Ishikawa (cell line): ENCODE measurements at regions not wholly inside any gene's neighbourhood (a gene's known extent, or its start where the extent isn't known, plus 50 kb on each side); places are given as distances from the start of the nearest gene placed in this dataset.

Experiments
- CEBPB ChIP-seq: IDR thresholded peaks from 2 replicates; pipeline ENCODE4 v1.6.1; 2012
- CREB1 ChIP-seq: IDR thresholded peaks from 2 replicates; pipeline ENCODE4 v1.6.1; 2012; ENCODE audit warnings: low read depth
- EGR1 ChIP-seq: IDR thresholded peaks from 2 replicates; pipeline ENCODE4 v1.6.1; 2012
- EP300 ChIP-seq: IDR thresholded peaks from 2 replicates; pipeline ENCODE4 v1.6.1; 2012; ENCODE audit warnings: borderline replicate concordance
- FOXM1 ChIP-seq: IDR thresholded peaks from 2 replicates; pipeline ENCODE4 v1.6.1; 2012; ENCODE audit warnings: low read depth, borderline replicate concordance
- MAX ChIP-seq: IDR thresholded peaks from 2 replicates; pipeline ENCODE4 v1.6.1; 2012
- NFIC ChIP-seq: IDR thresholded peaks from 2 replicates; pipeline ENCODE4 v1.6.1; 2012
- RAD21 ChIP-seq: IDR thresholded peaks from 2 replicates; pipeline ENCODE4 v1.6.1; 2012; ENCODE audit warnings: low read depth
- REST ChIP-seq: IDR thresholded peaks from 2 replicates; pipeline ENCODE4 v1.6.1; 2012; ENCODE audit warnings: low read depth, mild to moderate bottlenecking
- TAF1 ChIP-seq: IDR thresholded peaks from 2 replicates; pipeline ENCODE4 v1.6.1; 2012; ENCODE audit warnings: low read depth, mild to moderate bottlenecking
- TCF12 ChIP-seq: IDR thresholded peaks from 2 replicates; pipeline ENCODE4 v1.6.1; 2012; ENCODE audit warnings: low read depth
- TEAD4 ChIP-seq: IDR thresholded peaks from 2 replicates; pipeline ENCODE4 v1.6.1; 2012
- USF1 ChIP-seq: IDR thresholded peaks from 2 replicates; pipeline ENCODE4 v1.6.1; 2012
- YY1 ChIP-seq: IDR thresholded peaks from 2 replicates; pipeline ENCODE4 v1.6.1; 2012; ENCODE audit warnings: low read depth
- ZBTB7A ChIP-seq: IDR thresholded peaks from 2 replicates; pipeline ENCODE4 v1.6.1; 2012; ENCODE audit warnings: low read depth

GRCh38 chr20:6485351-6485750 lies 282.1 kb upstream of the BMP2 start:
- TF ChIP-seq CREB1 (no peak), TCF12 (no peak), YY1 (no peak), MAX (no peak), USF1 (no peak), EP300 (no peak), RAD21 (no peak), TAF1 (no peak), REST (no peak), NFIC (no peak), ZBTB7A (no peak), FOXM1 (no peak), CEBPB (no peak), EGR1 (no peak), TEAD4 (no peak)

GRCh38 chr20:6483727-6484126 lies 283.8 kb upstream of the BMP2 start:
- TF ChIP-seq TAF1: no peak
- no peak for TF ChIP-seq NFIC
- TF ChIP-seq TEAD4: no peak
- TF ChIP-seq MAX: no peak
- no peak for TF ChIP-seq CREB1
- no peak for TF ChIP-seq EGR1
- TF ChIP-seq FOXM1: no peak
- no peak for TF ChIP-seq TCF12
- no peak for TF ChIP-seq ZBTB7A
- no peak for TF ChIP-seq CEBPB
- no peak for TF ChIP-seq YY1
- TF ChIP-seq USF1: no peak
- no peak for TF ChIP-seq REST
- TF ChIP-seq EP300: no peak
- TF ChIP-seq RAD21: no peak

- TF ChIP-seq NFIC (no peak), TEAD4 (no peak), EGR1 (no peak), REST (no peak), RAD21 (no peak), YY1 (no peak), MAX (no peak), TCF12 (no peak), CEBPB (no peak), ZBTB7A (no peak), FOXM1 (no peak)
Observed at GRCh38 chr20:6482486-6482885, 285.0 kb upstream of the BMP2 start.

GRCh38 chr20:6480328-6481200 lies 286.9 kb upstream of the BMP2 start:
- TF ChIP-seq FOXM1 (no peak), MAX (no peak), TCF12 (no peak), EP300 (no peak), ZBTB7A (no peak)
